Activated T-helper 2 cell treated with anti-CD3 and anti-CD28 coated beads, Interferon-gamma antibody, Interleukin-2, Interleukin-4, amounts not matched to agents 10 μg/mL and 5 μg/mL and 100 μg/mL, durations not matched to agents 14 hours and 24 hours and 36 hours (primary cell): ENCODE measurements at regions not wholly inside any gene's neighbourhood (a gene's known extent, or its start where the extent isn't known, plus 50 kb on each side); places are given as distances from the start of the nearest gene placed in this dataset.
"Not testable (repeated sequence)": the region's sequence is repeated elsewhere in the genome, so short reads cannot be mapped to it uniquely, and the experiment has no call there.

Source experiments
- DNase-seq: peaks from one replicate; pipeline ENCODE4 v3.0.0; 2021; ENCODE audit warnings: low spot score
- H3K27ac Mint-ChIP-seq: one replicate; pipeline ENCODE4 v1.8.0; 2021; ENCODE audit warnings: mixed read lengths
- H3K27me3 Mint-ChIP-seq: one replicate; pipeline ENCODE4 v1.8.0; 2021; ENCODE audit warnings: low read depth, mixed read lengths
- H3K36me3 Mint-ChIP-seq: one replicate; pipeline ENCODE4 v1.8.0; 2021; ENCODE audit warnings: low read depth, mixed read lengths
- H3K4me1 Mint-ChIP-seq: one replicate; pipeline ENCODE4 v1.8.0; 2021; ENCODE audit warnings: low read depth, mixed read lengths
- H3K4me3 Mint-ChIP-seq: one replicate; pipeline ENCODE4 v1.8.0; 2021; ENCODE audit warnings: low read depth, mild to moderate bottlenecking, moderate library complexity, mixed read lengths
- H3K9me3 Mint-ChIP-seq: one replicate; pipeline ENCODE4 v1.8.0; 2021; ENCODE audit warnings: mixed read lengths
- intact Hi-C: fragments of 100-400 bp; cut with micrococcal nuclease; formaldehyde crosslinking; loops from one replicate; pipeline ENCODE4 v1.15.1; 2023

DNA sequence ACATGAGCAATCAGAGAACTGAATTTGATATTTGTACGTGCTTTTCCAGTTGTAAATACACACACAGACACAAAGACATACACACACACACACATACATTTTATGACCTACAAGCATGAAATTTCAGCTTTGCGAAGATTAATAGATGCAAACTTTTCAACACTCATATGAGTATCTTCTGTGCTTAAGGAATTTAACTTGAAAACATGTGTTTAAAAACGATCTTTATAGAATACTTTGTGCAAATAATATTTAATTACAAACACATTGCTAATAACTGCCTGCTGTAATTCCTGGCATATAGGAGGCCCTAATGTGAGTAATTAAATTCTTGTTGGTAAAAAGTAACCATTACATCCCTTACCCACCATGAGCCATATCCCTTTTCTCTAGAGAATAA is 107.7 kb upstream of the PLSCR5 start:
- no peaks in the 10 kb centered on the region for H3K27me3 Mint-ChIP-seq
- DNase-seq = no peak
- no peaks in the 10 kb centered on the region for H3K36me3 Mint-ChIP-seq
- no peak overlapping the region for H3K4me3 Mint-ChIP-seq
- no peaks in the 10 kb centered on the region for H3K4me1 Mint-ChIP-seq
- intact Hi-C loops = no loop called here
- H3K27ac Mint-ChIP-seq = no peak overlapping the region
- no peaks in the 10 kb centered on the region for H3K9me3 Mint-ChIP-seq

DNA sequence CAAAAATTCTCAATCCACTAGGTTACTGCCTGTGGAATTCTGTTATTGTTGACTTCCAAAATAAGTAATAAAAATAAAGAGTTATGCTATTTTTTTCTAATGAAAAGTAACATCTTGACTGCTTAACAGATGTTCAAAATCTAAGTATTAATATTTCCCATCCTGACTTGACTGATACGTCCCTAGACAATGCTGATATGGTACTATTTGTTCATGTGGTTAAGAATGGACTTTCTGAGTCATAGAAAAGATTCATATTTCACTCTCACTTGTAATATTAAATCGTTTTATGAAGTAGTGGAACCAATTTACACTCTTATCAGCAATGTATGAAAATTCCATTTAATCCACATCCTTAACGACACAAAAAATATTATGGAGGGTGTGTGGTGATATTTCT is 104.8 kb upstream of the PLSCR5 start:
- DNase-seq = no peak
- no peaks in the 10 kb centered on the region for H3K4me1 Mint-ChIP-seq
- H3K27ac Mint-ChIP-seq = no peak overlapping the region
- H3K9me3 Mint-ChIP-seq = no peaks in the 10 kb centered on the region
- intact Hi-C loops = no loop called here
- H3K4me3 Mint-ChIP-seq = no peak overlapping the region
- no peaks in the 10 kb centered on the region for H3K27me3 Mint-ChIP-seq
- no peaks in the 10 kb centered on the region for H3K36me3 Mint-ChIP-seq

DNA sequence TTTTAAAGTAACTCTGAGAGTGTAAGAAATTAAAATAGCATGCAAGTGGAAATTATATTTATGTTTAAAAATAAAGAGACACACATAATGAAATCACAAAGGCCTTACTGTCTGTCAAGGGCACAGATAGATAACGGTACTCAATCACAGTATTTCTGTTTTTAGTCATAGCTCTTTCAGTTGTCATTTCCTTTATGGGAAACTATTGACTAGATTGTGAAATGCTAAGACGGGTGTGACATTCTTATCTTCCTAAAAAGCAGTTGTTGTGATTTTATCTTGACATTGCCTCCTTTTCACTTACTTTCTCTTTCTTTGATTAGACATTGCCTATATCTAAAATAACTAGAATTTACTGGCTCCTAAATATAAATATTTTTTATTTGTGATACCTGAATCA is 100.1 kb upstream of the PLSCR5 start:
- Mint-ChIP-seq H3K9me3 (no peaks in the 10 kb centered on the region), H3K4me3 (no peak overlapping the region), H3K4me1 (no peaks in the 10 kb centered on the region), H3K27ac (no peak overlapping the region), H3K36me3 (no peaks in the 10 kb centered on the region), H3K27me3 (no peaks in the 10 kb centered on the region)
- intact Hi-C loops = no loop called here
- no peak for DNase-seq

DNA sequence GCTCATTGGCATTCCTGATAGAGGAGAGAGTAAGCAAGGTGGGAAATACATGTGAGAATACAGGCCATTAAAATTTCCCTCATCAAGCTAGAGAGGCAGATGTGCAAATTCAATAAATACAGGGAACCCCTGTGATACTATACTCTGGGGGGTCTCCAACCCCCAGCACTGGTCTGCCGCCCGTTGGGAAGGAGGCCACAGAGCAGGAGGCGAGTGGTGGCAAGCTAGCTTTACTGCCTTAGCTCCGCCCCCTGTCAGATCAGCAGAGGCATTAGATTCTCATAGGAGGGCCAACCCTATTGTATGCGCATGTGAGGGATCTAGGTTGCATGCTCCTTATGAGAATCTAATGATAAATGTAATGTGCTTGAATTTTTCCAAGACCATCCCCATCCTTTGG is 97.1 kb upstream of the PLSCR5 start:
- Mint-ChIP-seq H3K4me1 (no peaks in the 10 kb centered on the region), H3K27me3 (no peaks in the 10 kb centered on the region), H3K9me3 (no peaks in the 10 kb centered on the region), H3K36me3 (no peaks in the 10 kb centered on the region), H3K4me3 (no peak overlapping the region), H3K27ac (no peak overlapping the region)
- DNase-seq = no peak
- intact Hi-C loops = no loop called here

DNA sequence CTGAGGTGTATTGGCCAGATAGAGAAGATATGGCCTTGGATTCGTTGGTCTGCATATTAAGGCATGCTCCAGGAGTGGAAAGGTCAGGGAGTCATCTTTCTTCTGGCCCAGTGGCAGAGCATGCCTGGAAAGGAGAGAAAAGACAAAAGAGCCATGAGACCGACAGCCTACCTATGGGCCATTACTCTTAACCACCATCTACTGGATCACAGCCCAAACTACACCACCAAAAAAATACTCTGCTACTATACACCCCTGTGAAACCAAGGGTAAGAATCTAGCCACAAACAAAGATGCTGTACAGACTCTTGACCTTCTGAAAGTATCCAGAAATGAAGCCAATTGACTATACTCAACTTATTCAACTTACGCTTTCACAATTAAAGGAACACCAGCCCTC is 96.1 kb upstream of the PLSCR5 start:
- no peak for DNase-seq
- Mint-ChIP-seq H3K4me1 (no peaks in the 10 kb centered on the region), H3K36me3 (no peaks in the 10 kb centered on the region), H3K27me3 (no peaks in the 10 kb centered on the region), H3K4me3 (no peak overlapping the region), H3K27ac (no peak overlapping the region), H3K9me3 (no peaks in the 10 kb centered on the region)
- intact Hi-C loops = no loop called here

DNA sequence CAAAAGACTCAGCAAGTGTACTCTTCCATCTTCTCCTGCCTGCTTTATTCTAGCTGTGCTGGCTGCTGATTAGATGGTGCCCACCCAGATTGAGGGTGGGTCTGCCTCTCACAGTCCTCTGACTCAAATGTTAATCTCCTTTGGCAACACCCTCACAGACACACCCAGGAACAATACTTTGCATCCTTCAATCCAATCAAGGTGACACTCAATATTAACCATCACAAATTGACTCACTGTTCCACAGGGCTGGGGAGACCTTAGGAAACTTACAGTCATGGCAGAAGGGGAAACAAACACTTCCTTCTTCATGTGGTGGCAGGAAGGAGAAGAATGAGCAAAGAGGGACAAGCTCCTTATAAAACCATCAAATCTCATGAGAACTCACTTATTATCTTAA is 94.9 kb upstream of the PLSCR5 start:
- H3K36me3 Mint-ChIP-seq, DNase-seq, H3K27me3 Mint-ChIP-seq, H3K27ac Mint-ChIP-seq, H3K9me3 Mint-ChIP-seq, H3K4me3 Mint-ChIP-seq, H3K4me1 Mint-ChIP-seq, intact Hi-C loops: not testable (repeated sequence)

DNA sequence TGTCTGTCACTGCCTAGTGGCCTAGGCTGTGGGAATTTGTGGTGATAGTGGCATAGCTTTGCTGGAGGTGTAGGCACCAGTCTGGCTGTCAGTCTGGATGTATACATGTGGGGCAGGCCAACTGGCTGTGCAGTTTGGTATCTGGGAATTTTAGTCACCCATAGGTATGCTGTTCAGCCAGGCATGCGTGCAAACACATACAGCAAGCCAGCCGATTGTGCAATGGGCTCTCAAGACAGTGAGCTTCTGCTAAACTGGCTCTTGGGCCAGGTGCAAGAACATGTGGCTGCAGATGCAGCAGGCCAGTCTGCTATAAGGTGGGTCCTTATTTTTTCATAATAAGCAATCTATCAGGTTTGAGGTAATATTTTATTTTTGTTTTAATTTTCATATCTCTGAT is 87.1 kb upstream of the PLSCR5 start:
- no peaks in the 10 kb centered on the region for H3K9me3 Mint-ChIP-seq
- no peak overlapping the region for H3K4me3 Mint-ChIP-seq
- H3K27ac Mint-ChIP-seq = no peak overlapping the region
- no peaks in the 10 kb centered on the region for H3K4me1 Mint-ChIP-seq
- H3K27me3 Mint-ChIP-seq = no peaks in the 10 kb centered on the region
- intact Hi-C loops = no loop called here
- no peak for DNase-seq
- H3K36me3 Mint-ChIP-seq = no peaks in the 10 kb centered on the region

DNA sequence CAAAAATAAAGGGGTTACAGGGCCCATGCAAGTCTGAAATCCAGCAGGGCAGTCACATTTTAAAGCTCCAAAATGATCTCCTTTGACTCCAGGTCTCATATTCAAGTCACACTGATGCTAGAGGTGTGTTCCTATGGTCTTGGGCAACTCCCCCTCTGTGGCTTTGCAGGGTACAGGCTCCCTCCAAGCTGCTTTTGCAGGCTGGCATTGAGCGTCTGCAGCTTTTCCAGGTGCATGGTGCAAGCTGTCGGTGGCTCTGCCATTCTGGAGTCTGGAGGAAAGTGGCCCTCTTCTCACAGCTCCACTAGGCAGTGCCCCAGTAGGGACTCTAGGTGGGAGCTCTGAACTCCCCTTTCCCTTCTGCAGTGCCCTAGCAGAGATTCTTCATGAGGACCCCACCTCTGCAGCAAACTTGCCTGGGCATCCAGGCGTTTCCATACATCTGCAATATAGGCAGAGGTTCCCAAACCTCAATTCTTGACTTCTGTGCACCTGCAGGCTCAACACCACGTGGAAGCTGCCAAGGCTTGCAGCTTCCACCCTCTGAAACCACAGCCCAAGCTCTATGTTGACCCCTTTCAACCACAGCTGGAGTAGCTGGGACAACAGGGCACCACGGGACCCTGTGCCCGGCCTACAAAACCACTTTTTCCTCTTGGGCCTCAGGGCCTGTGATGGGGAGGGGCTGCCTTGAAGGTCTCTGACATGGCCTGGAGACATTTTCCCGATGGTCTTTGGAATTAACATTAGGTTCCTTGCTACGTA is 80.1 kb upstream of the PLSCR5 start:
- Mint-ChIP-seq H3K27me3 (no peaks in the 10 kb centered on the region), H3K27ac (no peak overlapping the region), H3K4me1 (no peaks in the 10 kb centered on the region), H3K36me3 (no peaks in the 10 kb centered on the region), H3K9me3 (no peaks in the 10 kb centered on the region), H3K4me3 (no peak overlapping the region)
- no peak for DNase-seq
- intact Hi-C loops = no loop called here

DNA sequence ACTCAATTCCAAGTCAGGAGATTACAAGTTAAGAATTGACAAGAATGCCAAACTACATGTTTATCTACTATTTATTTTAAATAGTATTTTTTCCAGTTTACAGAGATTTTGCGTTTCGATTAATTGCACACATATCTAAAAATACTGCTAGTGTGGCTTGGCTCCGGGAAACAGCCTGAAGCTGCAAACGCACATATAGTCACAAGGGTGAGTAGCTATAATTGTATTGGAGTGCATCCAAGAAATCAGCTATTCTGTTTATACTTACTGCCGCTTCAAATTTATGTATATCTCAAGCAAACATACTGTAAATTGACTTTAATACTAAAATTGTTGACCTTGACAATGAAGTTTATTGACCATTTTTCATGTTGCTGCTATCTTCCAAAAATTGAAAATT is 77.0 kb upstream of the PLSCR5 start:
- H3K36me3 Mint-ChIP-seq = no peaks in the 10 kb centered on the region
- no peak overlapping the region for H3K27ac Mint-ChIP-seq
- DNase-seq = no peak
- H3K4me3 Mint-ChIP-seq = no peak overlapping the region
- intact Hi-C loops = no loop called here
- H3K27me3 Mint-ChIP-seq = no peaks in the 10 kb centered on the region
- H3K4me1 Mint-ChIP-seq = no peaks in the 10 kb centered on the region
- no peaks in the 10 kb centered on the region for H3K9me3 Mint-ChIP-seq

DNA sequence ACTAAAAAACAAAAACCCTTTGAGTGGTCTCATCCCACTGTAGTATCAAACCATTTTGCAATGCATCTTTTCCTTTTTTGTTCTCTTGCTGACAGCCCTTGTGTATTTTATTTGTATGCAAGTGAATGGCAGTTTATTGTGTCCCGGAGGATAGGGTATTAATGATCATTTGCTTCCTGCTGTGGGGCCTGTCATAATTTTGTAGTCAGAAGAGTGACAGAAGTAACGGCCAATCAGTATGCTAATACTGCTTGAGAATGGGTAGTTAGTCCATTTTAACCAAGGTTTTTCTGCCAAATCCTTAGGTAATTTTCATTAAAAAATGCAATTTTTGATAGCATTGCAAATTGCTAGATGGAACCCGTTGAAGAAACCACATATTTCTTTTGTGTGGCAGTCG is 75.5 kb upstream of the PLSCR5 start:
- no peak for DNase-seq
- no peaks in the 10 kb centered on the region for H3K9me3 Mint-ChIP-seq
- intact Hi-C loops = no loop called here
- H3K27ac Mint-ChIP-seq = no peak overlapping the region
- no peaks in the 10 kb centered on the region for H3K4me1 Mint-ChIP-seq
- no peaks in the 10 kb centered on the region for H3K27me3 Mint-ChIP-seq
- H3K36me3 Mint-ChIP-seq = no peaks in the 10 kb centered on the region
- no peak overlapping the region for H3K4me3 Mint-ChIP-seq

DNA sequence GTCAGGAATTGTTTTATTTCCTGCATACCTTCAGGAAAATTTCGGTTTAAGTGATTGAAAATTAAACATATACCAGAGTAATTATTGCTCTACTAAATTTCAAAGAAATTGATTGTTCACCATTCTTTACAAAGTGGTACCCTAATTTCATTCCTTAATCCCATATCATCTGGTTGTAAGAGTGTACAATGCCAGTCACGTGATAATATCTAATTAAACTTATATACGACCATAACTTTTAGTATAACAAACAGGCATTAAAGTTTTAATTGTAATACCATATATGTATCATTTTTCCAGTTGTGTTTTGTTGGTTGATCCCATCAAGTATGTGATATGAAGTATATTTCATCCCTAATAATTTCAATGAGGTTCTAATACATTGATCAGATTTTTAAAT is 74.8 kb upstream of the PLSCR5 start:
- intact Hi-C loops = no loop called here
- H3K4me3 Mint-ChIP-seq = no peak overlapping the region
- no peaks in the 10 kb centered on the region for H3K27me3 Mint-ChIP-seq
- DNase-seq = no peak
- no peaks in the 10 kb centered on the region for H3K36me3 Mint-ChIP-seq
- no peak overlapping the region for H3K27ac Mint-ChIP-seq
- H3K9me3 Mint-ChIP-seq = no peaks in the 10 kb centered on the region
- H3K4me1 Mint-ChIP-seq = no peaks in the 10 kb centered on the region

DNA sequence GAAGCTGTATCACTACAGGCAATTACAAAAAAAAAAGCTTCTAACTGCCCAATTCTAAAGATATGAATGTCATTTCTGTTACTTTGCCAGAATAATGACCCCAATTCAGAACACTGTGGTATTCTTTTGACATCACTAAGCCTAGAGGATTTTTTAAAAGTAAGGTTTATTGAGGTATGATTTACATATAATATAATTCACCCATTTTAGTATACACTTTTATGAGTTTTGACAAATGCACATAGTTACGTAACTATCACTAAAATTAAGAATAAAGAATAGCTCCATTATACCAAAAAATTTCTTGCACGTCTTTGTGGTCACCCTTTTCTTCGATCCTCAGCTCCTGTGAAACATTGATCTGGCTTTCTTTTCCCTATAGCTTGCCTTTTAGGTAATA is 74.0 kb upstream of the PLSCR5 start:
- Mint-ChIP-seq H3K27me3 (no peaks in the 10 kb centered on the region), H3K4me3 (no peak overlapping the region), H3K36me3 (no peaks in the 10 kb centered on the region), H3K9me3 (no peaks in the 10 kb centered on the region), H3K27ac (no peak overlapping the region), H3K4me1 (no peaks in the 10 kb centered on the region)
- intact Hi-C loops = no loop called here
- DNase-seq = no peak

DNA sequence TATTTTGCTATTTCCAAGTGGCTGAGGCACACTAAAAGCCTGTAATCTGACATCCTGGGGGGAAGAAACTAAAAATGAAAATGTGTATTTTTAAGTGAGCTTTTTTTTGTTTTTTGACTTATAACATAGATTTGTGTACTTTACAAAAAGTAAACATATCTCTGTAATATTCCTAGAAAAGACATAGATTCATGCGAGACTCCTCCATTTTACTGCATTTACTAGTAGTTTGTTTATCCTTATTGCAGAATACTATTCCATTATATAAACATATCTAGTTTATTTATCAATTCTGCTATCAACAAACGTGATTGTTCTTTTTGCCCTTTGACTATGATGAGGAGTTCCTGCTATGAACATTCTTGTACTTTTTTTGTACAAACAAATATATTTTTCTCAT is 67.8 kb upstream of the PLSCR5 start:
- H3K36me3 Mint-ChIP-seq = no peaks in the 10 kb centered on the region
- H3K4me3 Mint-ChIP-seq = no peak overlapping the region
- no peak overlapping the region for H3K27ac Mint-ChIP-seq
- intact Hi-C loops = no loop called here
- DNase-seq = no peak
- H3K4me1 Mint-ChIP-seq = no peaks in the 10 kb centered on the region
- H3K27me3 Mint-ChIP-seq = no peaks in the 10 kb centered on the region
- H3K9me3 Mint-ChIP-seq = no peaks in the 10 kb centered on the region

DNA sequence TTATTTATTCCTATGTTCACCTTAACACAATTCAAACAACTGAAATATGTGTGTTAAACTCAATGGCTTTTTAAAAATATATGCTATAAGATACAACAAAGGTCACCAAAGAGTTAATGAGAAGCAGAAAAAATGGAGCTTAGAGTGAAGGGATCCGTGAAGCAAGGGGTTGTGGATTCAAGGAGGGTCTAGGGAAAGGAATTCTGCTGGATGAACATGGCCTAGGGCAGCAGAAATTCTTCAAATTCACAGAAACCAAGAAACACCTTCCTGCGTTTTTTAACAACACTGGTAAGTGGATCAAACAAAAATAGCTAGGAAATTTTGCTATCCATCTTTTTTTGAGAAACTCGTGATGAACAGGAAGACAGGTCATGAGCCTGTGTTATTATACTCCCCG is 59.3 kb upstream of the PLSCR5 start:
- no peak for DNase-seq
- Mint-ChIP-seq H3K4me3 (no peak overlapping the region), H3K9me3 (no peaks in the 10 kb centered on the region), H3K27ac (no peak overlapping the region), H3K4me1 (no peaks in the 10 kb centered on the region), H3K27me3 (no peaks in the 10 kb centered on the region), H3K36me3 (no peaks in the 10 kb centered on the region)
- intact Hi-C loops = no loop called here
